ENCODE measurements at regions not wholly inside any gene's neighbourhood (a gene's known extent, or its start where the extent isn't known, plus 50 kb on each side); places are given as distances from the start of the nearest gene placed in this dataset.

DNA sequence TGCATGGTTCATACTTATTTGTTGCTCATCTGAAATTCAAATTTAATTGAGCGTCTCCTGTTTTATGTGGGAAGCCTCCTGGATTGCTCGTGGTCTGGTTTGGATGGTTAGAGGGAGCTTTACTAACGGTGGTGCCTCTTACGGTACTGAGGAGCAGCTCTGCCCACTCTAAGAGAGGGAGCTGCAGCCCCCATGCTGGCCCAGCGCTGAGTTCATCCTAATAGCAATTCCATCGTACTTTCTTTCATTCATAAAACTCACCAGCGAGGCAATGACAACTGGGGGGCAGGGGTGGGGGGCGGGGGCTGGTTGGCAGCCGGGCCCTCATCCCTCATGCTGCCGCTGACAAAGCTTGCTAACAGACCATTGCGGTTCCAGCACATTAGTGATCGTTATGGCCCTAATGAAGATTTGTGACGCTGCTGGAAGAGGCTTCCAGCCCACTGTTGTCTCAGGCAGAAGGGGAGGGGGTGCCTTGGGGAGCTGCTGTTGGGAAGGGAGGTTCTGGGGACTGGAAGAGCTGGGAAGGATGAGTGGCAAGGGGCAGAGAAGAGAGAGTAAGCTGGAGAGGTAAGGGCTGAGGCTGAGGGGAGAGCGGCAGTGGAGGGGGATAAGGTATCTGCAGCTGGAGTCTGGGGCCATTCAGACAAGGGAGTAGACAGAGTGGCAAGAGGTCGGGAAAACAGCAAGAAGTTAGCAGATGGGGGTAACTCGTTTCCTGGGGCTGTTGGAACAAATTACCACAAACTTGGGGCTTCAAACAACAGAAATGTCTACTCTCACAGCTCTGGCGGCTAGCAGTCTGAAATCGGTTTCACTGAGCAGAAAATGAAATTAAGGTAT, 238.1 kb downstream of the LPIN1 start:
- H3K27me3 Mint-ChIP-seq: peaks cover 4% of the 10 kb centered on the region
- peaks cover 1% of the 10 kb centered on the region for H3K4me1 Mint-ChIP-seq (ENCODE audit: low read depth)
- H3K4me3 Mint-ChIP-seq (ENCODE audit: low read depth): no peak overlapping the region
- TF ChIP-seq, protein P1, sequence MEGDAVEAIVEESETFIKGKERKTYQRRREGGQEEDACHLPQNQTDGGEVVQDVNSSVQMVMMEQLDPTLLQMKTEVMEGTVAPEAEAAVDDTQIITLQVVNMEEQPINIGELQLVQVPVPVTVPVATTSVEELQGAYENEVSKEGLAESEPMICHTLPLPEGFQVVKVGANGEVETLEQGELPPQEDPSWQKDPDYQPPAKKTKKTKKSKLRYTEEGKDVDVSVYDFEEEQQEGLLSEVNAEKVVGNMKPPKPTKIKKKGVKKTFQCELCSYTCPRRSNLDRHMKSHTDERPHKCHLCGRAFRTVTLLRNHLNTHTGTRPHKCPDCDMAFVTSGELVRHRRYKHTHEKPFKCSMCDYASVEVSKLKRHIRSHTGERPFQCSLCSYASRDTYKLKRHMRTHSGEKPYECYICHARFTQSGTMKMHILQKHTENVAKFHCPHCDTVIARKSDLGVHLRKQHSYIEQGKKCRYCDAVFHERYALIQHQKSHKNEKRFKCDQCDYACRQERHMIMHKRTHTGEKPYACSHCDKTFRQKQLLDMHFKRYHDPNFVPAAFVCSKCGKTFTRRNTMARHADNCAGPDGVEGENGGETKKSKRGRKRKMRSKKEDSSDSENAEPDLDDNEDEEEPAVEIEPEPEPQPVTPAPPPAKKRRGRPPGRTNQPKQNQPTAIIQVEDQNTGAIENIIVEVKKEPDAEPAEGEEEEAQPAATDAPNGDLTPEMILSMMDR (IDR thresholded peaks at IDR 0.05; ENCODE audit: unreplicated experiment): no peak
- H3K27ac Mint-ChIP-seq: no peak overlapping the region
- DNase-seq (ENCODE audit: low spot score, unreplicated experiment): no peak
- H3K36me3 Mint-ChIP-seq (ENCODE audit: insufficient read depth): no peaks in the 10 kb centered on the region
- H3K9me3 Mint-ChIP-seq (ENCODE audit: low read depth): no peaks in the 10 kb centered on the region

DNA sequence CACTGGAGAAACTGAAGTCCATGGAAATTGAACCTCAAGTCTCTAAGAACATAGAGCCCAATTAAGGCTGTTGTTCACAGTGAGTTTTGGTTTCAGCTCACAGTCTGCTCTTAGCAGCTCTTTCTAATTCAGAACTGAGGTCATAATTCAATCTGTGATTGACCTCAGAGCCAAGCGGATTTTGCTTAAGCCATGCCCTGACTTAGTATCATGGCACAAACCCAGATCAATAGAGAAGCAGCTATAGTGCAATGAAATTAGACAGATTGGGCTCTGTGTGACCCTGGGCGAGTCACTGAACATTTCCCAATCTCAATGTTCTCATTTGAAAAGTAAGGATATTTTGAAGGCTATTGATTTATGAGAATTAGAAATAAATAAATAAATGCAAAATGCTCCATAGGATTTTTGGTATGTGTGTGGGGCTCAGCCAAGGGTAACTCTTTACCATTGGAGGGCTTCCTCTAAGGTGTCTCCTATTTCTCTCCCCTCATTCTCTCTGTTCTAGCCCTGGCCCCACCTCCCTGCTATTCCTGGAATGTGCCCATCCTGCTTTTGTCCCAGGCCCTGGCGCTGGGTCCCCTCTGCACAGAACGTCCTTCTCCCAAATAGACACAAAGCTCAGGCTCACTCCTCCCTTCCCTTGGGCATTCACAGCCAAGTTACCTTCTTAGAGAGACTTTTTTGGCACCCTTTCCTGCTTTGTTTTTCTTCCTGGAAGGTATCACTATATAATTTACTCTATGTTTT, 239.6 kb downstream of the LPIN1 start:
- Mint-ChIP-seq H3K9me3 (ENCODE audit: low read depth) (no peaks in the 10 kb centered on the region), H3K36me3 (ENCODE audit: insufficient read depth) (no peaks in the 10 kb centered on the region), H3K4me3 (ENCODE audit: low read depth) (no peak overlapping the region), H3K27me3 (peaks cover 4% of the 10 kb centered on the region), H3K4me1 (ENCODE audit: low read depth) (peaks cover 1% of the 10 kb centered on the region), H3K27ac (no peak overlapping the region)
- DNase-seq (ENCODE audit: low spot score, unreplicated experiment): no peak
- TF ChIP-seq, protein P1 (IDR thresholded peaks at IDR 0.05; ENCODE audit: unreplicated experiment): no peak

DNA sequence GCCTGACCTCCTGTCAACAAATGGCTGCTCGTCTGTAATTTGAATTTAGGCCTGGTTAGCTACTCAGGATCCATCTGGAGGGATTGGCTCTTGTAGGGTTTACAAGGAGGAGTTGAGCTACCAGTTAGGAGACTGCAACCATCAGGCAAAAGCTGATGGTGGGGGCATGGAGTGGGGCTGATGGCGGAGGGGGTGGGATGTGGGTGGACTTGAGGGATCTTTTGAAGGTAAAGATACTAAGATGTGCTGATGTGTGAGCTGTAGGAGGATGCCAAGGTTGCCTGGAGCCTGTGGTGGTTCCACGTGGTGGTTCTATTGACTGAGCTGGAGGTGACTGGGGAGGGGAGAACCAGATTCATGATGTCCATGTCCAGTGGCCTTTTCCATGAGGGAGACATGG, 240.7 kb downstream of the LPIN1 start:
- no peaks in the 10 kb centered on the region for H3K9me3 Mint-ChIP-seq (ENCODE audit: low read depth)
- peak overlapping the region; percentile 35 for H3K27ac Mint-ChIP-seq
- no peaks in the 10 kb centered on the region for H3K4me1 Mint-ChIP-seq (ENCODE audit: low read depth)
- peaks cover 4% of the 10 kb centered on the region for H3K27me3 Mint-ChIP-seq
- TF ChIP-seq, protein P1 (IDR thresholded peaks at IDR 0.05; ENCODE audit: unreplicated experiment): no peak
- H3K36me3 Mint-ChIP-seq (ENCODE audit: insufficient read depth): no peaks in the 10 kb centered on the region
- H3K4me3 Mint-ChIP-seq (ENCODE audit: low read depth): no peak overlapping the region
- DNase-seq (ENCODE audit: low spot score, unreplicated experiment): no peak

DNA sequence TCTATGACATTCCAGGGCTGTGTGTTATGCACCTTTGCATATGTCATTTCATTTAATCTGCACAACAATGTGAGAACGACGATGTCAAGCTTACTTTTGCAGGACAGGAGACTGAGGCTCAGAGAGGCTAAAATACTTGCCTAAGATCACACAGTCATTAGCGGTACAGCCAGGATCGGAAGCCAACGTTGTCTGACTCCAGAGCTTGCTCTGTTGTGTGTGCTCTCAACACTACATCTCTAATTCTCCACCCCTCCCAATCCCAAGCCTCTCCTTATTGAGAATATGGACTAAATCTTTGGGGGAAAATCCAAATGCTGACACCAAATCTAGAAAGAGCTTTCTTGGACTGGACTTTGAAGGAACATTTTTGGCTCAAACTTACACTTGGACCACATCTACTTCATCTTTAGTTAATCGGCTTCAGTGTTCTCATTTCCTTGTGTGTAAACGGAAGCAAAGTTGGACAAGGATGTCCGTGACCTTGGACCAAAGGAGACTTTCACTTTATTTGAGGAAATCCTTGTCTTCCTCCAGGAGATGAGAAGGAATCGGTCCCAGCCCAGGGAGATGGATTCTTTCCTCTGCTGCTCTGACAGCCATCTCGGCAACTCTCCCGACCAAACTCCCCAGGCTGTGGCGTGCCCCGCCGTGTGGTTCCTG, 242.4 kb downstream of the LPIN1 start:
- DNase-seq (ENCODE audit: low spot score, unreplicated experiment): no peak
- Mint-ChIP-seq H3K9me3 (ENCODE audit: low read depth) (no peaks in the 10 kb centered on the region), H3K27me3 (no peaks in the 10 kb centered on the region)

DNA sequence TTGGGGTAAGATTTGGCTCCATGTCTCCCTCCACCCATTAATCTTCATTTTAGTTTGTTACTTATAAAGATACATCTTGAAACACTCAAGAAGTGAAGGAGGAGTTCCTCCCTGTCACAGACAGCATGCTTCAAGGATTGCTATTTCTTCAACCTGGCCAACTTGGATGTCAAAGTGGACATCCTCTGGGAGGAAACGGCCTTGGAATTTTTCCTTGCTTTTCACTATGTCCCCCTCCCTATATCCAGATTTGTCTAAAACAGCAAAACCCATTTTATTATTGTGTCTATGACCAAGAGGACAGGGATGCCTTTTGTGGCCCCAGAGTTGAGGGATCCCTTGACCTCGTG, 242.9 kb downstream of the LPIN1 start:
- no peak for DNase-seq (ENCODE audit: low spot score, unreplicated experiment)
- H3K27ac Mint-ChIP-seq: no peak overlapping the region
- TF ChIP-seq, protein P1 (IDR thresholded peaks at IDR 0.05; ENCODE audit: unreplicated experiment): no peak
- H3K4me3 Mint-ChIP-seq (ENCODE audit: low read depth): no peak overlapping the region
- H3K27me3 Mint-ChIP-seq: no peaks in the 10 kb centered on the region
- H3K36me3 Mint-ChIP-seq (ENCODE audit: insufficient read depth): no peaks in the 10 kb centered on the region
- H3K4me1 Mint-ChIP-seq (ENCODE audit: low read depth): no peaks in the 10 kb centered on the region
- H3K9me3 Mint-ChIP-seq (ENCODE audit: low read depth): no peaks in the 10 kb centered on the region

More for the DNA sequence above, 242.4 kb downstream of the LPIN1 start:
- H3K4me1 Mint-ChIP-seq (ENCODE audit: low read depth): no peaks in the 10 kb centered on the region
- H3K4me3 Mint-ChIP-seq (ENCODE audit: low read depth): no peak overlapping the region
- H3K36me3 Mint-ChIP-seq (ENCODE audit: insufficient read depth): no peaks in the 10 kb centered on the region
- H3K27ac Mint-ChIP-seq: no peak overlapping the region
- TF ChIP-seq, protein P1 (IDR thresholded peaks at IDR 0.05; ENCODE audit: unreplicated experiment): no peak

Data from progenitor cell of endocrine pancreas (in vitro differentiated cells).